Ovary (tissue), 7 donors: ENCODE measurements at regions not wholly inside any gene's neighbourhood (a gene's known extent, or its start where the extent isn't known, plus 50 kb on each side); places are given as distances from the start of the nearest gene placed in this dataset.

ENCODE experiments used
- DNase-seq, 5 donors: peaks; one replicate each; pipeline ENCODE4 v3.0.0-alpha.2; 2019 to 2020
- H3K27ac ChIP-seq, 2 donors: fragments of 200-600 bp; one replicate each; pipeline versions ENCODE4 v1.5.1 to v1.8.0; 2019 to 2022
- H3K27me3 ChIP-seq: fragments of 200-600 bp; one replicate; pipeline ENCODE4 v1.8.0; 2022
- H3K36me3 ChIP-seq: fragments of 200-600 bp; sonication (generic); one replicate; pipeline ENCODE4 v1.5.1; 2019
- H3K4me1 ChIP-seq: one replicate; pipeline ENCODE4 v1.8.1; 2013; ENCODE audit warnings: mild to moderate bottlenecking, moderate library complexity; ENCODE audit not compliant: insufficient read depth
- H3K4me3 ChIP-seq: fragments of 200-600 bp; sonication (generic); one replicate; pipeline ENCODE4 v1.5.1; 2017
- H3K9me3 ChIP-seq, 2 donors: fragments of 200-600 bp in 1 of 2; sonication (generic) in 1 of 2; one replicate each; pipeline versions ENCODE4 v1.5.1 to v1.8.1; 2013 to 2019; ENCODE audit warnings: mild to moderate bottlenecking in 1 of 2, moderate library complexity in 1 of 2
- EP300 ChIP-seq: sonication (generic); formaldehyde crosslinking; IDR thresholded peaks from one replicate; pipeline ENCODE4 v1.6.1; 2017; ENCODE audit warnings: antibody characterized with exemption
- POLR2A ChIP-seq: fragments of 450-650 bp; IDR thresholded peaks from one replicate; pipeline ENCODE4 v1.6.1; 2017; ENCODE audit warnings: antibody characterized with exemption, mild to moderate bottlenecking, moderate library complexity
- WGBS, 3 donors: extraction: QIAGEN DNeasy Blood & Tissue Kit in 1 of 3; methylation state at CpG; one replicate each; pipeline versions ENCODE4 v1.1.5 to v1.1.7; 2013 to 2017; 5-methylcytosine and 5-hydroxymethylcytosine counted together
- intact Hi-C, 4 donors: fragments of 100-400 bp; cut with DNase I; formaldehyde crosslinking; loops; one replicate each; pipeline versions ENCODE4 v1.11.0 to v1.15.1; 2022 to 2023
- TF ChIP-seq, protein P1 (sequence below), 3 donors: fragments of 450-650 bp in 2 of 3; fragments of 200-600 bp in 1 of 3; IDR thresholded peaks; one replicate each; pipeline versions ENCODE4 v1.5.1 to v1.8.0; 2016 to 2022; ENCODE audit warnings: antibody characterized with exemption in 3 of 3, mild to moderate bottlenecking in 1 of 3
- donor health status: DM: no; HTN: no; CAD: no; lungs with moderate emphysema.
- donor health status: DM: no; HTN: no; CAD: no.
- donor health status: Bipolar disorder and iron deficiency.
- donor health status: DM: no; HTN: no; CAD: no.
- donor health status: DM: yes; HTN: yes; CAD: no.

DNA sequence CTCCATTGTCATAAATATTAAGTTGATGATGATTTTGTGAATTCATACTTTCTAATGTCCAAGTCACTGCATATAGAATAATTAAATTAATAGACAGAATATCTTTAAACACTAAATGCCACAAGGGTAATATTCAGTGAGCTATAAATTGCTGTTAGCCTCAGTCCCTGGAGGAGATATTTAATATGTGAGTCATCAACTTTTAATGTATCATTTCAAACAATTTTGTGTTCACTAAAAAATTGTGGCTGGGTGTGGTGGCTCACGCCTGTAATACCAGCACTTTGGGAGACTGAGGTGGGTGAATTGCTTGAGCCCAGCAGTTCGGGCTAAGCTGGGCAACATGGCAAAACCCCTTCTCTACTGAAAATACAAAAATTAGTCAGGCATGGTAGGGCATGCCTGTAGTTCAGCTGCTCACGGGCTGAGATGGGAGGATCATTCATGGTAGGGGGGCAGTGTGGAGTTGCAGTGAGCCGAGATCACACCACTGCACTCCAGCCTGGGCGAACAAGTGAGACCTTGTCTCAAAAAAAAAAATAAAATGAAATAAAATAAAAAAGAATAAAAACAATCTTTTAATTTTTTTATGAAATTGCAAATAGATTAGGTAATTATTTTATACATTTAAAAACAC lies 717.3 kb upstream of the CHD1 start:
- 54 to 68% (median 67%) methylated on average over 5 of the region's 5 CpGs for WGBS, 3 donors
- H3K27me3 ChIP-seq = no peaks in the 10 kb centered on the region
- H3K4me1 ChIP-seq = no peaks in the 10 kb centered on the region
- DNase-seq = no peak
- H3K27ac ChIP-seq = no peak overlapping the region
- no peaks in the 10 kb centered on the region for H3K36me3 ChIP-seq
- no peak overlapping the region for H3K4me3 ChIP-seq
- TF ChIP-seq EP300 (no peak), POLR2A (no peak)
- H3K9me3 ChIP-seq = no peaks in the 10 kb centered on the region
- intact Hi-C loops = no loop called here

DNA sequence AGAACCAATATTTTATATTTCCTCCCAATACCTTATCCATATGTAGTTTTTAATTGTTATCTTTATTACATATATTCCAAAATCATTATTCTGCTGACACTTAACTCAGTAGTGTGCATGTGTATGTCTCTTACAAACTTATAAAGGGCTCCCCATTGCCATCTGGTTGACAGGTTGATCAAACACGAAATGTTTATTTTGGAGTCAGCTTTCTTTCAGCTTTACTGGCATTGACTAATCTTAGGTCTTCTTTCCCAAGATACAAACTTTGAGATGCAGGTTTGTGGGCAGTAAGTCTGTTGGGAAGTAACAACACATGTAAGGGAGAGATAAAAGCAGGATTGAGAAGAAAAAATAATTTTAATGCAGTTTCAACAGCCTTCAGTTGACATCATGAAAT lies 716.0 kb upstream of the CHD1 start:
- intact Hi-C loops = no loop called here
- no peak for DNase-seq
- Histone ChIP-seq H3K27ac (no peak overlapping the region), H3K4me3 (no peak overlapping the region), H3K27me3 (no peaks in the 10 kb centered on the region), H3K9me3 (no peaks in the 10 kb centered on the region), H3K4me1 (no peaks in the 10 kb centered on the region), H3K36me3 (no peaks in the 10 kb centered on the region)
- WGBS, 3 donors = 65 to 90% (median 76%) methylated on average over 1 of the region's 1 CpG
- TF ChIP-seq POLR2A (no peak), EP300 (no peak)
- TF ChIP-seq, protein P1, sequence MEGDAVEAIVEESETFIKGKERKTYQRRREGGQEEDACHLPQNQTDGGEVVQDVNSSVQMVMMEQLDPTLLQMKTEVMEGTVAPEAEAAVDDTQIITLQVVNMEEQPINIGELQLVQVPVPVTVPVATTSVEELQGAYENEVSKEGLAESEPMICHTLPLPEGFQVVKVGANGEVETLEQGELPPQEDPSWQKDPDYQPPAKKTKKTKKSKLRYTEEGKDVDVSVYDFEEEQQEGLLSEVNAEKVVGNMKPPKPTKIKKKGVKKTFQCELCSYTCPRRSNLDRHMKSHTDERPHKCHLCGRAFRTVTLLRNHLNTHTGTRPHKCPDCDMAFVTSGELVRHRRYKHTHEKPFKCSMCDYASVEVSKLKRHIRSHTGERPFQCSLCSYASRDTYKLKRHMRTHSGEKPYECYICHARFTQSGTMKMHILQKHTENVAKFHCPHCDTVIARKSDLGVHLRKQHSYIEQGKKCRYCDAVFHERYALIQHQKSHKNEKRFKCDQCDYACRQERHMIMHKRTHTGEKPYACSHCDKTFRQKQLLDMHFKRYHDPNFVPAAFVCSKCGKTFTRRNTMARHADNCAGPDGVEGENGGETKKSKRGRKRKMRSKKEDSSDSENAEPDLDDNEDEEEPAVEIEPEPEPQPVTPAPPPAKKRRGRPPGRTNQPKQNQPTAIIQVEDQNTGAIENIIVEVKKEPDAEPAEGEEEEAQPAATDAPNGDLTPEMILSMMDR (IDR thresholded peaks at IDR 0.05) = no peak

DNA sequence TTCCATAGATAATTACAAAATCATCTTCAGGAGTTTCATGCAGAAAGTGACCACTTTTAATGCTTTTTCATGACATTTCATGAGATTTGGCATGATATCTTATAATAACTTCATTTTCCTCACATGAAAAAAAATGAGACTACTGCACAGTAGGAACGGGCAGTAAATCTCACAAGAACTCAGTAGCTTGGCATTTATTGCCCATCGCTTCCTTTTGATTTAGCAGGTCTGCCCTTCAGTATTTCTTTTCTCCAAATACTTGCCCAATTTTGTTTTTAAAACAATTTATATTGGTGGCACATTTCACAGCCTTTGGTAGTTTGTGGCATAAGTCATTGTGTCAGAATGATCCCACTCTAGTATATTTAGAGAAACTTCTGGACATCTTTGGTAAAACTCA lies 711.8 kb upstream of the CHD1 start:
- Histone ChIP-seq H3K27me3 (no peaks in the 10 kb centered on the region), H3K36me3 (no peaks in the 10 kb centered on the region), H3K9me3 (no peaks in the 10 kb centered on the region), H3K4me1 (no peaks in the 10 kb centered on the region), H3K4me3 (no peak overlapping the region), H3K27ac (no peak overlapping the region)
- no peak for DNase-seq
- TF ChIP-seq POLR2A (no peak), EP300 (no peak)
- TF ChIP-seq, protein P1 (IDR thresholded peaks at IDR 0.05) = no peak
- intact Hi-C loops = no loop called here
- WGBS, 3 donors = 60 to 77% (median 68%) methylated on average over 2 of the region's 2 CpGs

DNA sequence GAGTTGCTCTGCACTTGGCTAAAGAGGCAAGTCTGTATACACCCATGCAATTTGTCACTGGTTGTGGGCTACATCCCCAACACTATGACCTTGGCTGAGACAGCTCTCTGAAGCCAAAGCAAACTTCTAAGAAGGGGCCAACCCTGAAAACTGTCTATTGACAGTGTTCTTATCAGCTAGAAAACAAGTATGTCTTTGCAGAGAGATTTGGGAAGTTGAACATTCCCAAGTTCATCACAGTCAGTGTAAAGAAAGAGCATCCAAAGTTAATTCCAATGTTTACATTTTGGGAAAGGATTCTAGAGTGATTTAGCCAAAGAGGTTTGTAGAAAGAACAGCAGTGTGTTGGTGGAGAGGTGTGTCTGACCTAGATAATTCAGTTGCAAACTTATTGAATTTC lies 711.1 kb upstream of the CHD1 start:
- H3K4me1 ChIP-seq = no peaks in the 10 kb centered on the region
- no peaks in the 10 kb centered on the region for H3K9me3 ChIP-seq
- no peaks in the 10 kb centered on the region for H3K27me3 ChIP-seq
- no peak for TF ChIP-seq EP300
- TF ChIP-seq POLR2A = no peak
- TF ChIP-seq, protein P1 (IDR thresholded peaks at IDR 0.05) = no peak
- H3K4me3 ChIP-seq = no peak overlapping the region
- no peak for DNase-seq
- H3K36me3 ChIP-seq = no peaks in the 10 kb centered on the region
- H3K27ac ChIP-seq = no peak overlapping the region
- intact Hi-C loops = no loop called here

DNA sequence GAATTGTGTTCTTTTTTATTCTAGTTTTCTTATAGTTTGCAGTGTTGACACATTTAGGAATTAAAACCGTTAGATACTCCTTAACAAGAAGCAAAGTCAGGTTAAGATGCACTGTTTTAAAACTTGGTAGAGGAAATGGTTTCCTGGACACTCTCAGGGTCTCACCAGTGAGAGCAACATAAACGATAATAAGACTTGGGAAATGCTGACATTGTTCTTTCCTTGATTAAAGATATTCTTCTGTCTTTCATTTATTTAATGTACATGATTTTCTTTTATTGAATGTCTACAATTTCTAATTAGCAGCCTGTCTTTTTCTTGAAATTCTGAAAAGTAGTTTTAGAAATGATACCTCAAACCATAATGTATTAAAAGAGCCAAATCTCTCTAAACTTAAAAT lies 707.9 kb upstream of the CHD1 start:
- H3K36me3 ChIP-seq = no peaks in the 10 kb centered on the region
- TF ChIP-seq, protein P1 (IDR thresholded peaks at IDR 0.05) = no peak
- TF ChIP-seq POLR2A (no peak), EP300 (no peak)
- H3K9me3 ChIP-seq = no peaks in the 10 kb centered on the region
- no peaks in the 10 kb centered on the region for H3K4me1 ChIP-seq
- intact Hi-C loops = no loop called here
- DNase-seq = no peak
- H3K27me3 ChIP-seq = no peaks in the 10 kb centered on the region
- 50 to 66% (median 58%) methylated on average over 2 of the region's 2 CpGs for WGBS, 3 donors
- no peak overlapping the region for H3K4me3 ChIP-seq
- no peak overlapping the region for H3K27ac ChIP-seq
